HG03575 (cell line): ENCODE measurements at regions not wholly inside any gene's neighbourhood (a gene's known extent, or its start where the extent isn't known, plus 50 kb on each side); places are given as distances from the start of the nearest gene placed in this dataset.

Experiments
- ATAC-seq: cut with Tn5 transposase; IDR thresholded peaks from one replicate; pipeline ENCODE4 v1.9.1; 2021; ENCODE audit not compliant: unreplicated experiment, insufficient number of reproducible peaks, low FRiP score; ENCODE audit errors: extremely low read depth

DNA sequence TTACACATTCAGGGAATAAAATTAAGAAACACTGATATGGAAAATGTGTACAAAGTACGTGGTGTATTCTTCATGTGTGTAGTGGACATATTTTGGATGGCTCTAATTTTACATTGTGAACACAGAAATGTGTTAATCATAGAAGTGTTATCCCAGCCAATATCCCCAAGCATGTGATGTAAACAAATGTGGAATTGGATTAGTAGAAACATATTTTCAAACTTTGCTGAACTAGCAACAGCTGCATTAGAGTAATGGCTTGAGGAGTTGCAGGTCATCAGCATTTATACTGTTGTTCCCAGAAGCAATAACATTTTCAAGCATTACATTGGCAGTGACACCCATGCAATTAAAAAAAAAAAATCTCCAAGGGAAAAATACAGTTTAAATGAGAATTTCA, 600.6 kb downstream of the SLITRK1 start:
- ATAC-seq, result no peak

GRCh38 chr13:83274679-83275078, 607.6 kb downstream of the SLITRK1 start:
- no peak for ATAC-seq

DNA sequence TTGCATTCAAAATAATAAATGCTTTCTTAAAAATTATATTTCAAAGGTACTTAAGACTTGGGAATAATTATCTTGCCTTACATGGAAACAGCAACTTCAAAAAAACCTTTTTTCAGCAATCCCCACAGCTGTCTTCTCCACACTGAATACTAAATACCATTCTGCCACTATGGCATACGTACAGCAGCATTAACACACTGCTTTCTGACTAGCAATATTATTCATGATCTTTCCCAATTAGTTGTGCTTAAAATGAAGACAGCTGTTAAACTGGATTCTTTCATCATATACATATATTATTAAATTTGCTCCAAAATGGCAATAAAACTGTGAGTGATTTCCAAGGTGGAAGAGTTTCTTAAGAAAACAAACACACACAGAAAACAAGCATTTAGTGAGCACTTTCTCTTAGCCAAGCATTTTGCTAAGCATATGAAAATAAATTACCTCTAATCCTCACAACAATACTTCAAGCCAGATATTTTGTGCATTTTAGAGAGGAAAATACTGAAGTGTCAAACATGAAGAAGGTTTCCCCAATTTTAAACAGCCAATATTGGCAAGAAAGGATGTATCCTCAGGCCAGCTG, 609.5 kb downstream of the SLITRK1 start:
- no peak for ATAC-seq

DNA sequence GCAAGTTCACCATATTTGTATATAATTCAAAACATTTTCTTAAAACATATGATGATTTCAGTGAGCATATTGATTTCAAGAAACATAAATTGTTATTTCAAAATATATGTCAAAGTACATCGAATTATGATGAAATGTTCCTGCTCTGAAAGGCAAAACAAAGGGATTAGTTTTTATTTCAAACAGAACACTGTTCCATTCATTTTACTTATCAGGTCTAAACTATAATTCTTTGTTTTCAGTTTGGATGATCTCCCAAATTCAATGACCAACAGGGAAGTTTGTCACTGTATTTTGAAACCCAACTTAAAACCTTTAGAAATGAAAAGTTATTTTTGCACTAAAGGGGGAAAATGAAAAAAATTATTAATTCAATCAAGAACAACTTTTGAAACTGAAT, 610.2 kb downstream of the SLITRK1 start:
- no peak for ATAC-seq

GRCh38 chr13:83265279-83265678, 617.0 kb downstream of the SLITRK1 start:
- ATAC-seq, result no peak

GRCh38 chr13:83248751-83249150, 633.5 kb downstream of the SLITRK1 start:
- no peak for ATAC-seq

GRCh38 chr13:83232626-83233025, 649.6 kb downstream of the SLITRK1 start:
- ATAC-seq, result no peak

DNA sequence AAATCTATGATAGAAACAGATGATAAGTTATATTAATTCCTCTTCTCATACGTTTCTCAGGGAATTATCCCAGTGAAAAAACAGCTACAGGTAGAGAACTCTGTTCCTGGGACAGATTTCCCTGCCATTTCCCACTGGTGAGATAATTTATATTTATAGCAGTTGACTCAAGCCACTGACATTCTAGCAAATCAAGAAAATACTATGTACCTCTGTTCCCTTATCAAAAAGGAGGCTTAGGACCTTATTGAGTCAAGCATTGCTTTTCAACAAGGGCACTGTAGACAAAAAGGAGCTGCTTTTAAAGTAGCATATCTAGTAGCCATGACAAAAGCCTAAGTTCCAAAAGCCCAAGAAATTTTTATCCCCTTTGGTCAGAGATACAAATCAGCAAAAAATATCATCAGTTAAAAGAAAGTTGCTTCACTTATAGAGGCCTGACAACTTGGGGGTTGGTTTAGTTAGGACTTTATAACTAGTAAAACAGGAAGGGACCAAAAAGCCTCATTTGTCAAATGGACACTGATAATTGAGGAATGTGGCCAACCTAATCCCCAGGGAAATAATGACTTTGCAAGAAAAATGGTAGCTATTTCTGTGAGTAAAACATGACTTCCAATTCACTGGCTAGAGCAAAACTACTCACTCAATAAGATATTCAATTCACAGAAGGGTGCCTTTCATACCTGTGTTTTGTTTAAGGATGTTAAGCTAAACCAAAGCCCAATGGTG, 652.5 kb downstream of the SLITRK1 start:
- ATAC-seq, result no peak

GRCh38 chr13:83223546-83223945, 658.7 kb downstream of the SLITRK1 start:
- no peak for ATAC-seq

DNA sequence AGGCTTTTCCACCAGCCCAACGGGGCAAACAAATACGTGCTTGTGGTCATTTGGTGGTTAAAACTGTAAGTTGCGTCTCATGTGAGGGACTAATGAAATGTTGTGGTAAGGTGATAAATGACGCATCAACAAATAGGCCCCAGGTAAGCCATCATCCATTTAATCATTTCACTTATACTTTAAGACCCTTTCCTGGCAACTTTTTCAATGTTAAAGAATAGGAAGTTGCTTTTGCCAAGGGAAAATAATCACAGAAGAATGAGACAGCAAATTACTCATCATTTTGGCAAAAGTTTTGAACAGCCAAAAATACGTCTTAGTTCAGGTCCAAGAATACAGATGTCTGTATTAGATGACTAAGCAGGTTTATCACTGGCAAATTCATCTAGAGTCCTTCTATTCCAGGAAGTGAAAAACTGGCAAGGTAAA, 660.4 kb downstream of the SLITRK1 start:
- ATAC-seq, result no peak

- ATAC-seq, result no peak
Measured at GRCh38 chr13:83221256-83221655, 661.0 kb downstream of the SLITRK1 start.

- no peak for ATAC-seq
Measured at GRCh38 chr13:83220241-83220640, 662.0 kb downstream of the SLITRK1 start.

DNA sequence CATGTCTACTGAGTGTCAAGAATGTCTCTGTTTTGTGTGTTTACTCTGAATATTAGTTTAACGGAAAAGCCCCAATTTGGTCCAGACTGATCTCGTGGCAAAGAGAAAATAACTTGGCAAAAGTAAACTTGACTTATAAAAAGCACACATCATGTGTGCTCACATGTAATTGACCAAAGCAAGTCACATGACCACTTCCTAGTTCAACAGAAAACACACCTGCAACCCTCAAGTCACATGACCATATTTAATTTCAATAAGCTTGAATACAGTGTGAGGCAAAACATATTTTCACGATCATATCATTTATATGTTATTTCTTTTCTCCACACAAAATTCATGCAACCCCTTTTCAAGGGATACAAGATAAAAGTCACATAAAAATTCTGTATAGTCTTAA, 662.4 kb downstream of the SLITRK1 start:
- no peak for ATAC-seq

DNA sequence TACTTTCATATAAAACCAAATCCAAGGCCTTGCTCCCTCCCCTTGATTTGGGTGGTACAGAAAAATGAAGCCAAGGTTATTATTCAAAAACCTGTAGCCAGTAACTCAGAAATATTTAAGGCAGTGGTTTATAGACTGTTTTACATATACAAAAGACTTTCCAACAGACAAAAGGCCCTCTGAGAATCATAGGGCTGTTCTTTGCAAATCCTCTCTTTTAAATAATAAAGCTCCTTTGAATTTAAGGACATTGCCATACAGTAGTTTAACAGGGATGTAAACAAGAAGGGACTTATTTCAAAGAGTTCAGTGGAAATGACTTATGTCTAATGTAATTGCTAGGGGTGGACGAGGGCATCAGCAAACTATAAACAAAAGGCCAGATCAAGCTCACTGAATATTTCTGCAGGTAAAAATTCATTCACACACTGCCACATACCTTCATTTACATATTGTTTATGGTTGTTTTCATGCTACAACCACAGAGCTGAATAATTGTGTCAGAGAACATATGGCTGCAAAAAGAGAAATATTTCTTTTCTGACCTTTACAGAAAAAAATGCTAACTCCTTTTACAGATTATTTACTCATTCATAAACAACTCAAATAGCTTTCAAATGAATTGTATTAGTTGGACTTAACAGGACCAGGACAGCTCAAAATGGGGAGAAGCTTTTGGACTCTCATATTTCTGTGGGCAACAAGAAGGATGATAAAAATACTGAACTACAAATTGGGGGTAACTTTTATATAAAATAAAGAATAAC, 665.6 kb downstream of the SLITRK1 start:
- no peak for ATAC-seq

- no peak for ATAC-seq
Measured at GRCh38 chr13:83215627-83216026, 666.6 kb downstream of the SLITRK1 start.

DNA sequence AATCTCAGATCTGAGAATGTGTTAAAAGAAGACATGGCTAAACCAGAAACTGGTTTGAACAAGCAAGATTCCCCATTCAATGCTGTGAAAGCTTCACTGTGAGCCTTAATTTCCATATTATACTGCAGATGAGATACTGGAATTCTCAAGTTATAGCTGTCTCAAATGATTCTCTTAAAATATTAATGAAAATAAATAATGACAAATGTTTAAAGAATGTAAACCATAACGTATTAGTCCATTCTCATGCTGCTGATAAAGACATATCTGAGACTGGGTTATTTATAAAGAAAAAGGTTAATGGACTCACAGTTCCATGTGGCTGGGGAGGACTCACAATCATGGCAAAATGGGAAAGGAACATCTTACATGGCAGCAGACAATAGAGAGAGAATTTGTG, 667.8 kb downstream of the SLITRK1 start:
- ATAC-seq, result no peak

GRCh38 chr13:83211301-83211700, 671.0 kb downstream of the SLITRK1 start:
- ATAC-seq, result no peak

DNA sequence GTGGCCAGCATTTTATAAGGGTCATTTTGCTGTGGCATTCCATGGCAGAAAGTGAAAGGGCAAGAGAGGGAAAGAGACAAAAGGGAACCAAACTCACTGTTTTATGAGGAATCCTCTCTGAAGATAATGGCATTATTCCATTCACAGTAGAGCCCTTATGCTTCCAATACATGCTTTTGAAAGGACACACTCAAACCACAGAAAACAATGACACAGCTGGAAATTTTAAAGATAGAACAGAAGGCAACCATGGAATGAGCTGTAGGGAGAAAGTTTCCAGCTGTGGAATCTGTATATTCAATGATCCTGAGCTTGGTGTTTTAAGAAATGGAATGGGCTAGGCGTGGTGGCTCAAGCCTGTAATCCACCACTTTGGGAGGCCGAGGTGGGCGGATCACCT, 677.4 kb downstream of the SLITRK1 start:
- ATAC-seq, result no peak

GRCh38 chr13:83201506-83201905, 680.8 kb downstream of the SLITRK1 start:
- ATAC-seq, result no peak

GRCh38 chr13:83197316-83197715, 685.0 kb downstream of the SLITRK1 start:
- ATAC-seq, result no peak
